ENCODE measurements at regions not wholly inside any gene's neighbourhood (a gene's known extent, or its start where the extent isn't known, plus 50 kb on each side); places are given as distances from the start of the nearest gene placed in this dataset.
"Not testable (repeated sequence)": the region's sequence is repeated elsewhere in the genome, so short reads cannot be mapped to it uniquely, and the experiment has no call there.

DNA sequence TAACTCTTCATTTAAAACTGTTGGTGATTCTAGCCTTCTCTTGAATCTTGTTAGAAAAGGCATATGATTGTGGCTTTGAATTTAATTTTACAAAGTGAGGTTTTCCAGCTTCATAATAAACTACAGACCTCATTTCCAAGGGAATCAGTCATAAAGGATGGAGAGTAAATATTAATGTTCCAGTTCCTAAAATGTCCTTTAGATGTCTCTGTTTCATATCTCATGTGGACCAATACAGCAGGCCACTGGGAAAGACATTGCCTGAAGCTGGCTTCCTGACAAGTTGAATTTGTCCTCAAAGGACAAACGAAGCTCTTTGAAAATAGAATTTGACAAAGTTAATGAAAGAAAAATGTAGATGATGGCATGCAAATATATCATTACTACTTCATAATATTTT lies 125.4 kb downstream of the ZNF330 start:
- peak; percentile 70 for DNase-seq

DNA sequence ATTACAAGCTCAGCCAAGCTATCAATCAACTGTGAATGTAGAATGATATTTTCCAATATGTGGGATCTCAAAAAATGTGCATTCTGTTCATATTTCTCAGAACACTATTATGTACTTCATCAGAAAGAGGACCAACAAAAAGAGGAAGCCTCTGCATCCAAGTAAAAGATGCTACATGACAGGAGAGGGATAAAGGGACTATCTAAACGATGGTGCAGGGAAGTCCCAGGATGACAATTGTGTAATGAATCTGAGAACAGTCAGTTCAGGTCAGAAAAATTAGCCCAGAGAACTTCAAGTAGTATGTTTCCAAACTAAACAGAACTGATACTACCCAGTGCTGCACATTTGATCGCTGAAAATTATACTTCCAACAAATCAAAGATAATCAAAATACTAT lies 127.0 kb downstream of the ZNF330 start:
- DNase-seq: no peak

- DNase-seq: peak; percentile 3
Observed at GRCh38 chr4:141348125-141348524, 127.4 kb downstream of the ZNF330 start.

DNA sequence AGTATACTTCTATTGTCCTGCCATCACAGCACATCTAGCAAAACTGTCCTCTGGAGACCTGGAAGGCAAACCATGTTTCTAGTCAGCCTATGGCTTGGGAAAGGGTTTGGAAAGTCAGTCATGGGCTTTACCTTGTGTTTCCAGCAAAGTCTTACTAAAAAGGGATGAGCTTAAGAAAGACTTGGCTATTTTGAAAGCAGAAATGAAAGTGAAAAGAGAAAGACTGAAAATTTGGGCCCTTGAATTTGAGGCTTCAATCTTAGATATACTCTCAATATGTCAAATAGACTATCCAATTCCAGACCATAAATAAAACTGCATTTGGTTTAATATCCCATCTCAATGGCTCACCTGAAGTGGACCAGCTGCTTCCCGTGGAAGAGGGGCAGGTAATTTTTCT lies 127.9 kb downstream of the ZNF330 start:
- no peak for DNase-seq

DNA sequence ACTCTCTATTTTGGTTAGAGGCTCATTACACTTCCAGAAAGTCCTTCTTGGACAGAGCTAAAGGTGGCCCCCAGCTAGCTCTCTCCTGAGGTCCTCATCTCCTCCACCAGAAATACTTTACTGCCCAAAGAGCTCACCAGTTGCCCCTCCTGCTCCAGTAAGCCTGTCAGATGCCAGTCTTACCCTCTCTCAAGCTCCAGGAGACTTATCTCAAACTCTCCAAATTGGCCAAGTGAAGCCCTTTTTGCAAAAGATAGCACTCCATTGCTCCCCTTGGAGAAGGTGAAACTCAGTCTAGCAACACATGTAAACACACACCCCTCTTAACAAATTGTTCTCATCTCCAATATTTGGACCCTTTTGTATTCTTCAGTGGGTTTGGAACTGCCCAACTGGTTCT lies 128.5 kb downstream of the ZNF330 start:
- no peak for DNase-seq

DNA sequence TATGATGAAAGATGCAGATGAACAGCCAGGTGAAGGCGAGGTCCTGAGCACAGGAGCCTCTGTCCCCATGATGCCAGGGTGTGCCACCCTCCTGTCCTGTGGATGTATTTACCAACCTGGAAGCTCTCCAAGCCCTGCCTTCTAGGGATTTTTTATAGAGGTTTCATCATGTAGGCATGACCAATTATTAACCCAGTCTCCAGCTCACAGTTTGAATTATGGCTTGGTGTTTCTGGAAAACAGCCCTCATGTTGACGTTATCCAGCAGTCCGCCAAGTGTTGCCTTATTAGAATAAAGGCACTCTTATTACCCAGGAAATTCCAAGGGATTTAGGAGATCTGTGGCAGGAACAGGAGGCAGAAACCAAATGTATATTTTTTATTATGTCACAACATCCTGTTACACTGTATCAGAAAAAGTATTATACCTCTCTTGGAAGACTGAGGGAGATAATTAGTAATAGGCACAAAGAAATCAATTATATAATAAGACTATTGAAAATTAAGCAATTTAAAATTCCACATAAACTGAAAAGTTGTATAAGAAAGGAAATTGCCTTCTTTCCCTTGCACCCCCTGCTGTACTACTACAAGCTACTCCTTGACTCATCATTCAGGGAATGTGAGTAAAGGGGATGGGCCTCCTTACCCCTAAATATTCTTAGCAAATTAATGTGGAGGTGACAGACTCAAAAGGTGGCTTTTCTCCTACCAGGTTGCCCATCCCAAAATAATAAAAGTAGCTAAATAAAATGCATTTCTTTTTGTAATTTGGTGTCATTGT lies 129.6 kb downstream of the ZNF330 start:
- DNase-seq: peak; percentile 90

- DNase-seq: no peak
Observed at GRCh38 chr4:141352331-141352730, 131.6 kb downstream of the ZNF330 start.

GRCh38 chr4:141352909-141353525 lies 132.3 kb downstream of the ZNF330 start:
- DNase-seq: no peak

GRCh38 chr4:141356321-141356962 lies 135.7 kb downstream of the ZNF330 start:
- DNase-seq: no peak

- no peak for DNase-seq
Observed at GRCh38 chr4:141356963-141357335, 136.3 kb downstream of the ZNF330 start.

DNA sequence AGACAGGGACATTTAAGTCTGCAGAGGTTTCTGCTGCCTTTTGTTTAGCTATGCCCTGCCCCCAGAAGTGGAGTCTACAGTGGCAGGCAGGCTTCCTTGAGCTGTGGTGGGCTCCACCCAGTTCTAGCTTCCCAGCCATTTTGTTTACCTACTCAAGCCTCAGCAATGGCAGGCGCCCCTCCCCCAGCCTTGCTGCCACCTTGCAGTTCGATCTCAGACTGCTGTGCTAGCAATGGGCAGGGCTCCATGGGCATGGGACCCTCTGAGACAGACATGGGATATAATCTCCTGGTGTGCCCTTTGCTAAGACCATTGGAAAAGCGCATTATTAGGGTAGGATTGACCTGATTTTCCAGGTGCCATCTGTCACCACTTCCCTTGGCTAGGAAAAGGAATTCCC lies 147.5 kb downstream of the ZNF330 start:
- DNase-seq: not testable (repeated sequence)

DNA sequence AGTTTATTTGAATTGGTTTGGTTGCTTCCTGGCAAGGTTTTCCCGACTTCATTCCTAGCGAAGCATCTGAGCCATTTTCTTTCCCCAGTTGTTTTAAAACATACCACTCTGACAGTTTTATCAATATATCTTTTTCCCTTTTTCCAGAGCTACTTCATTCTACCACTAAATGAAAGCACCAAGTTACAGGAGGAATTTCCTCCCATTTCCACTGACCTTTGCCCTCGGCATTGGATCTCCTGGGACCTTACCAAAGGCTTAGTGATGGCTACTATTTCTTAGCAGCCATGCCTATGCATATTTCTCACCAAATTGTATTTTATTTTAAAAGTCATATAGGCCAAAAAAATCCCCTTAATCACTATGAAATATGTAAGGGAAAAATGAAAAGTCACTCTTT lies 150.5 kb downstream of the ZNF330 start:
- DNase-seq: no peak

DNA sequence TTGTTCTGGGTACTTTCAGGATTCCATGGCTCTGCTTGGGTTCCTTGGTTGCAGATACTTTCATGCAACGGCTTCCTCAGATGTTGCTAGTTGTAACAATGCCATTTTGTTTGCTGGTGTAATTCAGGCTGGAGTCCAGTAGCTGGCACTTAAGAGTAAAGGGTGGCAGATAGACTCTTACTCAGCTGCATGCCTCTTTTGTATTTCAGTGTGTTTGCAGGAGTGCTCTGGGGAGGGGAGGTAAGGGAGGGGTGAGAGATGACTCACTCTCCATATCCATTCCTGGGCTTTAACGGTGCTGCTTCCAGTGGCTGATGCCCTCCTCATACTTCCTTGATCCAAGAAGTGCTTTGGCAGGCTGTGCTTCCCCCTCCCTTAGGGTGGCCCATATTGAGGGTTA lies 155.2 kb downstream of the ZNF330 start:
- peak; percentile 87 for DNase-seq

GRCh38 chr4:141376769-141377168 lies 156.1 kb downstream of the ZNF330 start:
- no peak for DNase-seq

DNA sequence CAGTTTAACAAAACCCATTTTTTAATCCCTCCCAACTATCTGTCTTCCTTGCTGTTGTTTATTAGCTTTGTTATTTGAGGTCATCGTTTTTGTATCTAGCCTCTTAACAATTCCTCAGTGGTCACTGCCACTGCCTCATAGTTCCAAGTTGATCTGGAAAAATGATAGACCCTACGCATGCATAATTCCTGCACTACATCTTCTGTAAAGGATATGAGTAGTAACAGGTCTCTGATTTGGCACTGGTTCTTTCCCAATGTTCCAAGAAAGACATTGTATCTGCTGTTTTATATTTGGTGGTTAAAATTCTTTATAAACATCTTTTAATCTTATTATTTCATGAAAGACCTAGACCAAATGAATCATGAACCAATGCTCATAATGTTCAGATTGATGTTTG lies 166.6 kb downstream of the ZNF330 start:
- DNase-seq: no peak

DNA sequence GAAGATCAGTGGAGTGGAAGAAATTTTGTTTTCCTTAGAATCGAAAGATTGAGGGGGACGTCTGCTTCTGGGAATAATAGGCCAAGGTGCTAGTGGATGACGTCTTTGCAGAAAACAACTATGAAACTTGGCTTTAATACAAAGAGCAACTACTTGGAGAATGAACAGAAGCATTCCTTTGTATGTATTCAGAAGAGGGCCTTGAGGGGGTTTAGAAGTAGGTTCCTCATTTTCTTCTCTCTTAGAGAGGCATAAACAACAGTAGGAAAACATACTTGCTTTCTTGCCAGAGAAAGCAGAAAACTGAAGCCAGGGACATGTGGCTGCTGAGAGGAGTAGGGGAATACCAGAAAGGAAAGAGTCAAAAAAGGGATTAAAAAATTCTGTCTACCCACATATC lies 167.8 kb downstream of the ZNF330 start:
- no peak for DNase-seq

GRCh38 chr4:141389649-141390048 lies 169.0 kb downstream of the ZNF330 start:
- peak; percentile 3 for DNase-seq

- no peak for DNase-seq
Observed at GRCh38 chr4:141390571-141390970, 169.9 kb downstream of the ZNF330 start.

GRCh38 chr4:141391293-141391692 lies 170.6 kb downstream of the ZNF330 start:
- no peak for DNase-seq

- DNase-seq: peak; percentile 94
Observed at GRCh38 chr4:141391771-141392170, 171.1 kb downstream of the ZNF330 start.

DNA sequence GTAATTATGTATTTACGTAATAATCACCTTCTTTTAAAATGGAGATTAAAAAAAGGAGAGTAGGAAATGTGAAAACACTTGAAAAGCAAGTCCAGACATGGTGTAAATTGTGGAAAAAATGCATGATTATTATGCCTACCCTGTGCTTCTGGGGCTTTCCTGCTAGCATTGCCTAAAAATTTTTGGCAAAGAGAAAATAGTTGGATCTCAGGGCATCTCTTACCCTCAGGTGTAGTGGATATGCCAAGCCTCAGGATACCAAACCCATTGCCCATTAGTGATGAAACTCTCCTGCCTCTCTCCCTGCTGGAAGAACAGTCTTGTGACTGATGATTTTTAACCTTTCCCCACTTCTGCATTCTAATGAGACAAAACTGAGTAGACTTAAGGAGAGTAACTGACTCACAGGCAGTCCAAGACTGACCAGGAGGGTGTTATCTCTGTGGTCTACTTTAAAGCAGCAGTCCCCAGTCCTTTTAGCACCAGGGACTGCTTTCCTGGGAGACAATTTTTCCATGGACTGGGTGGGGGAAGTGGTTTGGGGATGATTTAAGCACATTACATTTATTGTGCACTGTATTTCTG lies 174.6 kb downstream of the ZNF330 start:
- no peak for DNase-seq

DNA sequence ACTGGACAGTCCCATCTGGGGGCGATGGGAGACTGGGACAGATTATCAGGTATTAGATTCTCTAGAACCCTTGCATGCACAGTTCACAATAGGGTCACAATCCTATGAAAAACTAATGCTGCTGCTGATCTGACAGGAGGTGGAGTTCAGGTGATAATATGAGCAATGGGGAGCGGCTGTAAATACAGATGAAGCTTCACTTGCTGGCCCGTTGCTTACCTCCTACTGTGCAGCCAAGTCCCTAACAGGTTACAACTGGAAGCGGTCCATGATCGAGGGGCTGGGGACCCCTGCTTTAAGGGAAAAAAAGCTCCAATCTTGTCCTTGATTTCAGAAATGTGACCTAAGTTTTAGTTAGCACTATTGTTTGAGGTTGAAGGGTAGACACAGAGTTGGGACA lies 175.2 kb downstream of the ZNF330 start:
- no peak for DNase-seq

DNA sequence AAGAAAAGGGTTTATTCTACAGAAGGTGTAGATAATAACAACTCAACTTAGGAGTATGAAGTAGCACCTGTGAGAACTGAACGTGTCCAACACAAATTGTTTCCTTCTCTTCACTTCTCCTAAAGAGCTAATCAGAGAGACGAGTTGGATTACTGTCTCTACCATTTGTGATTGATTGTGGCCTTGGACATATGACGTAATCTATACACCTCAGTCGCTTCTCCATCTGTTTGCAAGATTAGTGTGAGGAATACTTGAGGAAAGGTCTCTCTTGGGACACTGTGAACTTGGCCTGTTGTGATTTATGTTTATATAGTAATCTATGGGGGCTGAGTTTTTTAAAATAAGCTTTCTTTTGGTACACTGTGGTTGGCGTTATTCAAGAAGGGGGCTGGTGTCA lies 182.0 kb downstream of the ZNF330 start:
- no peak for DNase-seq

GRCh38 chr4:141403782-141404181 lies 183.1 kb downstream of the ZNF330 start:
- no peak for DNase-seq
